ENCODE measurements at regions not wholly inside any gene's neighbourhood (a gene's known extent, or its start where the extent isn't known, plus 50 kb on each side); places are given as distances from the start of the nearest gene placed in this dataset.
"Not testable (repeated sequence)": the region's sequence is repeated elsewhere in the genome, so short reads cannot be mapped to it uniquely, and the experiment has no call there.

- H3K4me3 ChIP-seq (ENCODE audit: control insufficient read depth, low read depth, low read length), result no peak overlapping the region
- no peak for DNase-seq (ENCODE audit: low read depth)
- TF ChIP-seq CTCF (conservative IDR thresholded peaks at IDR 0.05; ENCODE audit: control insufficient read depth, insufficient read depth, low read depth, low read length), result no peak
Measured at GRCh38 chr9:78150312-78150982, 85.4 kb upstream of the CEP78 start.

GRCh38 chr9:78149702-78150291, 86.1 kb upstream of the CEP78 start:
- no peak overlapping the region for H3K4me3 ChIP-seq (ENCODE audit: control insufficient read depth, low read depth, low read length)
- no peak for TF ChIP-seq CTCF (conservative IDR thresholded peaks at IDR 0.05; ENCODE audit: control insufficient read depth, insufficient read depth, low read depth, low read length)
- no peak for DNase-seq (ENCODE audit: low read depth)

GRCh38 chr9:78146241-78146640, 89.6 kb upstream of the CEP78 start:
- no peak for TF ChIP-seq CTCF (conservative IDR thresholded peaks at IDR 0.05; ENCODE audit: control insufficient read depth, insufficient read depth, low read depth, low read length)
- H3K4me3 ChIP-seq (ENCODE audit: control insufficient read depth, low read depth, low read length), result no peak overlapping the region
- no peak for DNase-seq (ENCODE audit: low read depth)

- TF ChIP-seq CTCF (conservative IDR thresholded peaks at IDR 0.05; ENCODE audit: control insufficient read depth, insufficient read depth, low read depth, low read length), result no peak
Measured at GRCh38 chr9:78144663-78145377, 91.1 kb upstream of the CEP78 start.

GRCh38 chr9:78144008-78144381, 91.9 kb upstream of the CEP78 start:
- TF ChIP-seq CTCF (conservative IDR thresholded peaks at IDR 0.05; ENCODE audit: control insufficient read depth, insufficient read depth, low read depth, low read length), result no peak
- DNase-seq (ENCODE audit: low read depth), result no peak
- H3K4me3 ChIP-seq (ENCODE audit: control insufficient read depth, low read depth, low read length), result no peak overlapping the region

More at GRCh38 chr9:78144663-78145377, 91.1 kb upstream of the CEP78 start:
- no peak for DNase-seq (ENCODE audit: low read depth)
- H3K4me3 ChIP-seq (ENCODE audit: control insufficient read depth, low read depth, low read length), result no peak overlapping the region

GRCh38 chr9:78143281-78144007, 92.4 kb upstream of the CEP78 start:
- H3K4me3 ChIP-seq (ENCODE audit: control insufficient read depth, low read depth, low read length), result no peak overlapping the region
- no peak for DNase-seq (ENCODE audit: low read depth)
- TF ChIP-seq CTCF (conservative IDR thresholded peaks at IDR 0.05; ENCODE audit: control insufficient read depth, insufficient read depth, low read depth, low read length), result no peak

- DNase-seq (ENCODE audit: low read depth); H3K4me3 ChIP-seq (ENCODE audit: control insufficient read depth, low read depth, low read length): not testable (repeated sequence)
Measured at GRCh38 chr9:78142264-78142663, 93.6 kb upstream of the CEP78 start.
